Caco-2 (cell line): ENCODE measurements at regions not wholly inside any gene's neighbourhood (a gene's known extent, or its start where the extent isn't known, plus 50 kb on each side); places are given as distances from the start of the nearest gene placed in this dataset.

Source experiments
- BruUV-seq: library from RNA; stranded (reverse); fragments of 400-500 nt; replicated peaks from 2 replicates; lab custom pipeline; 2021; lab: Mats Ljungman, UMichigan
- CTCF ChIA-PET: fragments of 300-600 bp; sonication (Branson Sonifier 250); formaldehyde crosslinking; loops from one replicate; lab custom pipeline; 2022; ENCODE audit warnings: antibody characterized with exemption; lab: Charles Lee
- POLR2A ChIA-PET: fragments of 300-600 bp; sonication (Branson Sonifier 250); formaldehyde crosslinking; loops from one replicate; lab custom pipeline; 2022; ENCODE audit warnings: antibody characterized with exemption; lab: Charles Lee
- DNase-seq, 2 experiments: peaks; one replicate each; pipeline versions ENCODE4 v3.0.0 to v3.0.0-alpha.2; 2020 to 2022
- H3K27me3 ChIP-seq: replicated peaks from 2 replicates; pipeline ENCODE4 v1.6.0; 2011; ENCODE audit warnings: low read length; ENCODE audit not compliant: control insufficient read depth, insufficient read depth
- H3K36me3 ChIP-seq: 2 replicates; pipeline ENCODE4 v1.5.1; 2011; ENCODE audit warnings: low read length; ENCODE audit not compliant: control insufficient read depth, insufficient read depth
- H3K4me1 ChIP-seq: fragments of 250-450 bp; sonication (Bioruptor Pico); 2 replicates; pipeline ENCODE4 v1.5.1; 2020; ENCODE audit warnings: mild to moderate bottlenecking
- H3K4me3 ChIP-seq: 2 replicates; pipeline ENCODE4 v1.5.1; 2011; ENCODE audit warnings: low read depth, mild to moderate bottlenecking, control low read depth, low read length
- H3K9me3 ChIP-seq: fragments of 250-450 bp; sonication (Bioruptor Pico); 2 replicates; pipeline ENCODE4 v1.5.1; 2020; ENCODE audit warnings: mild to moderate bottlenecking, moderate library complexity
- H3K27ac Mint-ChIP-seq: one replicate; pipeline ENCODE4 v1.8.0; 2022; ENCODE audit warnings: mixed read lengths; ENCODE audit not compliant: unreplicated experiment
- H3K27me3 Mint-ChIP-seq: one replicate; pipeline ENCODE4 v1.8.0; 2022; ENCODE audit warnings: mixed read lengths; ENCODE audit not compliant: insufficient read depth, unreplicated experiment
- H3K36me3 Mint-ChIP-seq: one replicate; pipeline ENCODE4 v1.8.0; 2022; ENCODE audit warnings: mild to moderate bottlenecking, mixed read lengths; ENCODE audit not compliant: insufficient read depth, unreplicated experiment
- H3K4me1 Mint-ChIP-seq: one replicate; pipeline ENCODE4 v1.8.0; 2022; ENCODE audit warnings: low read depth, mixed read lengths; ENCODE audit not compliant: unreplicated experiment
- H3K4me3 Mint-ChIP-seq: one replicate; pipeline ENCODE4 v1.8.0; 2022; ENCODE audit warnings: mild to moderate bottlenecking, moderate library complexity, mixed read lengths; ENCODE audit not compliant: unreplicated experiment
- H3K9me3 Mint-ChIP-seq: one replicate; pipeline ENCODE4 v1.8.0; 2022; ENCODE audit warnings: mixed read lengths; ENCODE audit not compliant: unreplicated experiment
- intact Hi-C: fragments of 100-400 bp; cut with micrococcal nuclease; formaldehyde crosslinking; loops from one replicate; pipeline ENCODE4 v1.10.0; 2022; ENCODE audit not compliant: unreplicated experiment
- TF ChIP-seq, protein P1 (sequence below), 2 experiments: fragments of 200-600 bp in 1 of 2; IDR thresholded peaks; 1 replicate in 1 of 2; 2 replicates in 1 of 2; pipeline versions ENCODE4 v1.5.1 to v1.8.0; 2011 to 2022; ENCODE audit warnings: antibody characterized with exemption in 1 of 2, control low read depth in 1 of 2, inconsistent platforms in 1 of 2, low read depth in 1 of 2, low read length in 1 of 2, mild to moderate bottlenecking in 1 of 2, moderate library complexity in 1 of 2; ENCODE audit not compliant: insufficient read depth in 1 of 2, severe bottlenecking in 1 of 2, unreplicated experiment in 1 of 2

- H3K36me3 Mint-ChIP-seq: no peaks in the 10 kb centered on the region
- intact Hi-C loops: no loop called here
Observed at GRCh38 chr13:111850976-111851375, 216.0 kb upstream of the SOX1 start.

DNA sequence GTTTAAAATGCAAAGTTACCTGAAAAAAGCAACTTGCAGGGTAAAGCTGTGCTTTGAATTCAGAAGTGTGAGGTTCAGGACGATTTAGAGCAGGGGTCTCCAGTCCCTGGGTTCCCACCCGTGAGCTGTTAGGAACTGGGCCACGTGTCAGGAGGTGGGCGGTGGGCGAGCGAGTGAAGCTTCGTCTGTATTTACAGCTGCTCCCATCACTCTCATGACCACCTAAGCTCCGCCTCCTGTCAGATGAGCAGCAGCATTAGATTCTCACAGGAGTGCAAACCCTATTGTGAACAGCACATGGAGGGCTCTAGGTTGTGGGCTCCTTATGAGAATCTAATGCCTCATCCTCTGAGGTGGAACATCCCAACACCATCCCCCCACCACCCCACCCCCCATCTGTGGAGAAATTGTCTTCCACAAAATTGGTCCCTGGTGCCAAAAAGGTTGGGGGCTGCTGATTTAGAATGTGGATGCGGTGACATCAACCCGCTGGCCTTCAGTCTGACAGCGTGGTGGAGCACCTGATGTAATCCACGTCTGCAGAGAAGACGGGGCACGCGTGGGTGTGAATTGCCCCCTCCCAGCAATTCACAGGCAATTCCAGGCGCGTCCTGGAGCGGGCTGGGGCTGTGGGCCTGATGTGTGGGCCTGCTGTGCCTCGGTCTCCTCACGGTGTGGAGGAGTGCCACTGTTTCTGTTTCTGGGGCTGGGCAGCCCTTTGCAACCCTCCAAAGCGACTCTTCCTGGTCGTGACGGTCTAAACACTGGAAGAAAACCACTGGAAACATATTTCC is 214.0 kb upstream of the SOX1 start:
- Mint-ChIP-seq H3K27me3 (peaks cover 18% of the 10 kb centered on the region), H3K9me3 (no peaks in the 10 kb centered on the region), H3K36me3 (no peaks in the 10 kb centered on the region), H3K4me1 (no peaks in the 10 kb centered on the region), H3K27ac (no peak overlapping the region), H3K4me3 (no peak overlapping the region)
- TF ChIP-seq, protein P1, sequence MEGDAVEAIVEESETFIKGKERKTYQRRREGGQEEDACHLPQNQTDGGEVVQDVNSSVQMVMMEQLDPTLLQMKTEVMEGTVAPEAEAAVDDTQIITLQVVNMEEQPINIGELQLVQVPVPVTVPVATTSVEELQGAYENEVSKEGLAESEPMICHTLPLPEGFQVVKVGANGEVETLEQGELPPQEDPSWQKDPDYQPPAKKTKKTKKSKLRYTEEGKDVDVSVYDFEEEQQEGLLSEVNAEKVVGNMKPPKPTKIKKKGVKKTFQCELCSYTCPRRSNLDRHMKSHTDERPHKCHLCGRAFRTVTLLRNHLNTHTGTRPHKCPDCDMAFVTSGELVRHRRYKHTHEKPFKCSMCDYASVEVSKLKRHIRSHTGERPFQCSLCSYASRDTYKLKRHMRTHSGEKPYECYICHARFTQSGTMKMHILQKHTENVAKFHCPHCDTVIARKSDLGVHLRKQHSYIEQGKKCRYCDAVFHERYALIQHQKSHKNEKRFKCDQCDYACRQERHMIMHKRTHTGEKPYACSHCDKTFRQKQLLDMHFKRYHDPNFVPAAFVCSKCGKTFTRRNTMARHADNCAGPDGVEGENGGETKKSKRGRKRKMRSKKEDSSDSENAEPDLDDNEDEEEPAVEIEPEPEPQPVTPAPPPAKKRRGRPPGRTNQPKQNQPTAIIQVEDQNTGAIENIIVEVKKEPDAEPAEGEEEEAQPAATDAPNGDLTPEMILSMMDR (IDR thresholded peaks at IDR 0.05; ENCODE audit: insufficient read depth in 1 of 2, low read depth in 1 of 2, low read length in 1 of 2, severe bottlenecking in 1 of 2, unreplicated experiment in 1 of 2): no peak
- Histone ChIP-seq H3K4me1 (no peaks in the 10 kb centered on the region), H3K4me3 (no peak overlapping the region), H3K9me3 (no peaks in the 10 kb centered on the region; the same call in 1 of the 2 replicates), H3K36me3 (no peaks in the 10 kb centered on the region), H3K27me3 (no peaks in the 10 kb centered on the region)
- POLR2A ChIA-PET: no interaction called here
- no TSS peak for BruUV-seq
- no peak for DNase-seq
- intact Hi-C loops: no loop called here
- CTCF ChIA-PET: no interaction called here

More at GRCh38 chr13:111850976-111851375, 216.0 kb upstream of the SOX1 start:
- Histone ChIP-seq H3K4me3 (no peak overlapping the region), H3K4me1 (no peaks in the 10 kb centered on the region), H3K9me3 (no peaks in the 10 kb centered on the region; the same call in 1 of the 2 replicates), H3K36me3 (no peaks in the 10 kb centered on the region), H3K27me3 (no peaks in the 10 kb centered on the region)
- Mint-ChIP-seq H3K9me3 (no peaks in the 10 kb centered on the region), H3K4me1 (no peaks in the 10 kb centered on the region), H3K27ac (no peak overlapping the region), H3K27me3 (peaks cover 9% of the 10 kb centered on the region), H3K4me3 (no peak overlapping the region)
- POLR2A ChIA-PET: no interaction called here
- DNase-seq: no peak
- TF ChIP-seq, protein P1 (IDR thresholded peaks at IDR 0.05; ENCODE audit: insufficient read depth in 1 of 2, low read depth in 1 of 2, low read length in 1 of 2, severe bottlenecking in 1 of 2, unreplicated experiment in 1 of 2): no peak
- CTCF ChIA-PET: no interaction called here
- no TSS peak for BruUV-seq

DNA sequence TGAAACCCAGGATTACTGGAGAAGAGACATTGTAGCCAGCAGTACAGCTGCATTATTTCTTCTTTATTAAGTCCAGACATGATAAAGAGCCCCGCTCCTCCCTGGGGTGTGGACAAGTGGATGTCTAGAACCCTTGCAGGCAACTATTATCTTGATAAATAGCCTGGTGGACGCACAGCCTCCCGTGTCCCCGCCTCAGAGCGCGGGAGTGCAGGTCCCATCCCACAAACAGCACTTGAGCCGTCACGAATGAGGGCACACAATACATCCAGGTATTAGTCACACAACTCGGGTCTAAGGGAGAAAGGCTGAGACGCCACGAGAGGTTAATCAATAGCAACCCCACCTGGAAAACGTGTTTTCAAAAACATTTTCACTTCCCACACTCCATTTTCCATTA is 213.2 kb upstream of the SOX1 start:
- no TSS peak for BruUV-seq
- Histone ChIP-seq H3K9me3 (no peaks in the 10 kb centered on the region), H3K4me1 (no peaks in the 10 kb centered on the region), H3K4me3 (no peak overlapping the region), H3K27me3 (no peaks in the 10 kb centered on the region), H3K36me3 (no peaks in the 10 kb centered on the region)
- H3K36me3 Mint-ChIP-seq: no peaks in the 10 kb centered on the region
- ChIA-PET CTCF (interaction anchor here (1.1 kb wide), 1 partner anchor 590 kb away, joined by 3 read pairs; no protein-coding TSS in a partner anchor), POLR2A (no interaction called here)
- TF ChIP-seq, protein P1 (IDR thresholded peaks at IDR 0.05; ENCODE audit: insufficient read depth in 1 of 2, low read depth in 1 of 2, low read length in 1 of 2, severe bottlenecking in 1 of 2, unreplicated experiment in 1 of 2): no peak
- no peaks in the 10 kb centered on the region for H3K4me1 Mint-ChIP-seq
- H3K27ac Mint-ChIP-seq: no peak overlapping the region
- H3K4me3 Mint-ChIP-seq: no peak overlapping the region
- intact Hi-C loops: no loop called here
- H3K27me3 Mint-ChIP-seq: peaks cover 18% of the 10 kb centered on the region
- no peak for DNase-seq
- no peaks in the 10 kb centered on the region for H3K9me3 Mint-ChIP-seq
